ENCODE measurements at regions not wholly inside any gene's neighbourhood (a gene's known extent, or its start where the extent isn't known, plus 50 kb on each side); places are given as distances from the start of the nearest gene placed in this dataset.

DNA sequence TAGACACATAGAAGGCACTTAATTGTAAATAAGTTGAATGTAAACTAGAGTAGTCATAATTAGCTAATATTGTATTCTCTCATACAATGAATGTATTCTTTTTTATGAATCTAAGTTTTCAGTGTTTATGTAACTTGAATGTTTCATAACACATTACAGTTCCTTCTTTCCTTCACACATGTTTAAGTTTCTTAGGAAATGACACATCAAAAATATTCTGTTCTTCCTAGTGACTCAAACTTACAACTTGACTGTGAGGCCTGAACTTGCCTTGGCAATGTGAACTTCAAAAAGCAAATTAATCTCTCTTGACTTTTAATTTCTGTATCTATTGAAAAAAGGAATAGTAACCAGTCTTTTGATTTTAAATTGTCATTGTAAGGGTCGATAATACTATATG, 700.1 kb downstream of the KCNT2 start:
- TF ChIP-seq CTCF (IDR thresholded peaks at IDR 0.05; ENCODE audit: extremely low read depth in 1 of 2, insufficient read depth in 1 of 2, low read depth in 1 of 2, low read length in 2 of 2) = no peak
- no peak for TF ChIP-seq POLR2A (IDR thresholded peaks at IDR 0.05; ENCODE audit: low read depth, low read length)
- TF ChIP-seq, protein P1, sequence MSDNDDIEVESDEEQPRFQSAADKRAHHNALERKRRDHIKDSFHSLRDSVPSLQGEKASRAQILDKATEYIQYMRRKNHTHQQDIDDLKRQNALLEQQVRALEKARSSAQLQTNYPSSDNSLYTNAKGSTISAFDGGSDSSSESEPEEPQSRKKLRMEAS (IDR thresholded peaks at IDR 0.05; ENCODE audit: insufficient read depth, insufficient read length) = no peak
